ENCODE measurements at regions not wholly inside any gene's neighbourhood (a gene's known extent, or its start where the extent isn't known, plus 50 kb on each side); places are given as distances from the start of the nearest gene placed in this dataset.

- DNase-seq (ENCODE audit: low read depth in 2 of 2): no peak
Measured at GRCh38 chr10:78513330-78513729, 479.7 kb downstream of the RPS24 start.

GRCh38 chr10:78513986-78514385 is 480.3 kb downstream of the RPS24 start:
- no peak for DNase-seq (ENCODE audit: low read depth in 2 of 2)

- DNase-seq (ENCODE audit: low read depth in 2 of 2): no peak
Measured at GRCh38 chr10:78514459-78514858, 480.8 kb downstream of the RPS24 start.

GRCh38 chr10:78515038-78515872 is 481.6 kb downstream of the RPS24 start:
- DNase-seq (ENCODE audit: low read depth in 2 of 2): no peak

GRCh38 chr10:78515873-78516153 is 482.1 kb downstream of the RPS24 start:
- DNase-seq (ENCODE audit: low read depth in 2 of 2): no peak

GRCh38 chr10:78516236-78516635 is 482.6 kb downstream of the RPS24 start:
- no peak for DNase-seq (ENCODE audit: low read depth in 2 of 2)

- no peak for DNase-seq (ENCODE audit: low read depth in 2 of 2)
Measured at GRCh38 chr10:78516756-78517155, 483.1 kb downstream of the RPS24 start.

- no peak for DNase-seq (ENCODE audit: low read depth in 2 of 2)
Measured at GRCh38 chr10:78518224-78518623, 484.6 kb downstream of the RPS24 start.

- no peak for DNase-seq (ENCODE audit: low read depth in 2 of 2)
Measured at GRCh38 chr10:78520737-78521430, 487.2 kb downstream of the RPS24 start.

GRCh38 chr10:78523453-78523852 is 489.8 kb downstream of the RPS24 start:
- DNase-seq (ENCODE audit: low read depth in 2 of 2): no peak

- DNase-seq (ENCODE audit: low read depth in 2 of 2): no peak
Measured at GRCh38 chr10:78524342-78524741, 490.7 kb downstream of the RPS24 start.

- DNase-seq (ENCODE audit: low read depth in 2 of 2): no peak
Measured at GRCh38 chr10:78524941-78525340, 491.3 kb downstream of the RPS24 start.

- DNase-seq (ENCODE audit: low read depth in 2 of 2): no peak
Measured at GRCh38 chr10:78526347-78526746, 492.7 kb downstream of the RPS24 start.

GRCh38 chr10:78527296-78527695 is 493.6 kb downstream of the RPS24 start:
- no peak for DNase-seq (ENCODE audit: low read depth in 2 of 2)

- DNase-seq (ENCODE audit: low read depth in 2 of 2): no peak
Measured at GRCh38 chr10:78528749-78529204, 495.1 kb downstream of the RPS24 start.

- DNase-seq (ENCODE audit: low read depth in 2 of 2): no peak
Measured at GRCh38 chr10:78529262-78529661, 495.6 kb downstream of the RPS24 start.

- DNase-seq (ENCODE audit: low read depth in 2 of 2): no peak
Measured at GRCh38 chr10:78531088-78531487, 497.4 kb downstream of the RPS24 start.

GRCh38 chr10:78532480-78533042 is 498.9 kb downstream of the RPS24 start:
- no peak for DNase-seq (ENCODE audit: low read depth in 2 of 2)

- no peak for DNase-seq (ENCODE audit: low read depth in 2 of 2)
Measured at GRCh38 chr10:78533098-78533497, 499.4 kb downstream of the RPS24 start.

GRCh38 chr10:78533776-78534175 is 500.1 kb downstream of the RPS24 start:
- no peak for DNase-seq (ENCODE audit: low read depth in 2 of 2)

- no peak for DNase-seq (ENCODE audit: low read depth in 2 of 2)
Measured at GRCh38 chr10:78535716-78536218, 502.1 kb downstream of the RPS24 start.

GRCh38 chr10:78537018-78537417 is 503.4 kb downstream of the RPS24 start:
- no peak for DNase-seq (ENCODE audit: low read depth in 2 of 2)

- no peak for DNase-seq (ENCODE audit: low read depth in 2 of 2)
Measured at GRCh38 chr10:78539247-78539766, 505.6 kb downstream of the RPS24 start.

All from stimulated activated CD8-positive, alpha-beta memory T cell treated with anti-CD3 and anti-CD28 coated beads, Interleukin-2, amount 100 ng/mL, for 1 hour (primary cell).